A204.1 (cell line): ENCODE measurements at regions not wholly inside any gene's neighbourhood (a gene's known extent, or its start where the extent isn't known, plus 50 kb on each side); places are given as distances from the start of the nearest gene placed in this dataset.

Experiments used
- FAIRE-seq: peaks from 2 replicates; lab custom pipeline; 2012; peaks lifted over from hg19 to GRCh38; lab: Jason Lieb, UNC

GRCh38 chr18:42185486-42185885 is 230.5 kb downstream of the PIK3C3 start:
- no peak for FAIRE-seq

GRCh38 chr18:42187611-42188380 is 232.8 kb downstream of the PIK3C3 start:
- no peak for FAIRE-seq

GRCh38 chr18:42190643-42191042 is 235.6 kb downstream of the PIK3C3 start:
- no peak for FAIRE-seq

GRCh38 chr18:42192251-42193248 is 237.5 kb downstream of the PIK3C3 start:
- FAIRE-seq = no peak

- FAIRE-seq = no peak
These were observed 241.6 kb downstream of the PIK3C3 start for GRCh38 chr18:42196651-42197050.

GRCh38 chr18:42201137-42201536 is 246.1 kb downstream of the PIK3C3 start:
- FAIRE-seq = no peak

GRCh38 chr18:42211201-42211600 is 256.2 kb downstream of the PIK3C3 start:
- FAIRE-seq = no peak

- FAIRE-seq = no peak
These were observed 267.5 kb downstream of the PIK3C3 start for GRCh38 chr18:42222557-42222956.

- FAIRE-seq = no peak
These were observed 273.5 kb downstream of the PIK3C3 start for GRCh38 chr18:42228581-42228980.

GRCh38 chr18:42229211-42230210 is 274.5 kb downstream of the PIK3C3 start:
- FAIRE-seq = no peak

- no peak for FAIRE-seq
These were observed 275.6 kb downstream of the PIK3C3 start for GRCh38 chr18:42230636-42231035.

- FAIRE-seq = no peak
These were observed 276.2 kb downstream of the PIK3C3 start for GRCh38 chr18:42231284-42231683.

GRCh38 chr18:42231796-42232195 is 276.8 kb downstream of the PIK3C3 start:
- FAIRE-seq = no peak

- FAIRE-seq = no peak
These were observed 278.9 kb downstream of the PIK3C3 start for GRCh38 chr18:42233908-42234307.

- no peak for FAIRE-seq
These were observed 287.7 kb downstream of the PIK3C3 start for GRCh38 chr18:42242758-42243157.

- FAIRE-seq = no peak
These were observed 290.1 kb downstream of the PIK3C3 start for GRCh38 chr18:42245137-42245536.

- FAIRE-seq = no peak
These were observed 301.1 kb downstream of the PIK3C3 start for GRCh38 chr18:42255908-42256765.

- FAIRE-seq = no peak
These were observed 303.4 kb downstream of the PIK3C3 start for GRCh38 chr18:42258301-42258965.

GRCh38 chr18:42261731-42262130 is 306.7 kb downstream of the PIK3C3 start:
- no peak for FAIRE-seq

- FAIRE-seq = no peak
These were observed 309.5 kb downstream of the PIK3C3 start for GRCh38 chr18:42264497-42264896.
